OCI-M2 (cell line): ENCODE measurements at regions not wholly inside any gene's neighbourhood (a gene's known extent, or its start where the extent isn't known, plus 50 kb on each side); places are given as distances from the start of the nearest gene placed in this dataset.

Experiments
- DNase-seq: peaks from one replicate; lab custom pipeline; 2025; ENCODE audit not compliant: unreplicated experiment; lab: John Stamatoyannopoulos, UW

DNA sequence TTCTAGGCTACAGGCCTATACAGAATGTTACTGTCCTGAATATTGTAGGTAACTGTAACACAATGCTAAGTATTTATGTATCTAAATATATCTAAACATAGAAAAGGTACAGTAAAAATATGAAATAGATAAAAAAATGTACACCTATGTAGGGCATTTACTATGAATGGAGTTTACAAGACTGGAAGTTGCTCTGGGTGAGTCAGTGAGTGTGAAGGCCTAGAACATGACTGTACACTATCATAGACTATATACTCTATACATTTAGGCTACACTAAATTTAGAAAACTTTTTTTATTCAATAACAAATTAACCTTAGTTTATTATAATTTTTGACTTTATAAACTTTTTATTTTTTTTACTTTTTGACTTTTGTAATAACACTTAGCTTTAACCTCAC, 136.9 kb downstream of the DUSP10 start:
- DNase-seq: no peak

DNA sequence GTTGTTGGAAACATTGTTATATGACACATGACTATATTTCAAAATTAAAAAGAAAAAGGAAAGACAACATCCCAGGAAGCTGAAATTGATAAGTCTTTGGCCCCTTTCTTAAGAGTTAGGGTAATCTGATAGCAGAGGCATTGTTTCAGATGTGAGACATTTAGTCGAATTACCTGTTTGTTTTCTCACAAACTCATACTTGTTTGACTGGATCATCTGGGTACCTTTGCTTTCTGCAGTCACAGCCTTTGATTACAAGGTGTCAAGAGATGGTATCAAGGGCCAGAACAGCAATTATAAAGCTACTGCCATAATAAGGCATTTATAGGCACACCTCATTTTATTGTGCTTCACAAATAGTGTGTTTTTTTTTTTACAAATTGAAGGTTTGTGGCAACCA, 136.3 kb downstream of the DUSP10 start:
- DNase-seq: no peak

DNA sequence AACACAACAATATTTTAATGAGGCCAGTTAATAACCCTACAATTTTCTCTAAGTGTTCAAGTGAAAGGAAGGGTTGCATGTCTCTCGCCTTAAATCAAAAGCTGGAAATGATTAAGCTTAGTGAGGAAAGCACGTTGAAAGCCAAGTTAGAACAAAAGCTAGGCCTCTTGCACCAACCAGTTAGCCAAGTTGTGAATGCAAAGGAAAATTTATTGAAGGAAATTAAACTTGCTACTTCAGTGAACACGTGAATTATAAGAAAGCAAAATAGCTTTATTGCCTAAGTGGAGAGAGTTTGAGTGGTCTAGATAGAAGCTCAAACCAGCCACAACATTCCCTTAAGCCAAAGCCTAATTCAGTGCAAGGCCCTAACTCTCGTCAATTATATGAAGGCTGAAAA, 135.6 kb downstream of the DUSP10 start:
- no peak for DNase-seq

DNA sequence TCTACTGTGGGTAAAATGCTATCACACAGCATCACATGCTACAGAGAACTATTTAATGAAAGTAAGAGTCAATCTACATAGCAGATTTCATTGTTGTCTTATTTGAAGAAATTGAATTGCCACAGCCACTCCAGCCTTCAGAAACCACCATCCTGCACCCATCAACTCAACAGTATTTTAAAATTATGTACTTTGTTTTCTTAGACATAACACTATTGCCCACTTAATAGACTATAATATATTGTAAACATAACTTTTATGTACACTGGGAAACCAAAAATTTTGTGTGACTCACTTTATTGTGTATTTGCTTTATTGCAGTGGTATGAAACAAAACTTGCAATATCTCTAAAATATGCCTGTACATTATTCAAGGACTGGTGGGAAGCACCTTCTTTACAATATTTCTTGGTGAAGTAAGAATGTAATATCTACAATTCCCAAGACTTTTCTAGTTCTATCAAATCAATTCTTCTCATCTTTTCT, 133.0 kb downstream of the DUSP10 start:
- no peak for DNase-seq

DNA sequence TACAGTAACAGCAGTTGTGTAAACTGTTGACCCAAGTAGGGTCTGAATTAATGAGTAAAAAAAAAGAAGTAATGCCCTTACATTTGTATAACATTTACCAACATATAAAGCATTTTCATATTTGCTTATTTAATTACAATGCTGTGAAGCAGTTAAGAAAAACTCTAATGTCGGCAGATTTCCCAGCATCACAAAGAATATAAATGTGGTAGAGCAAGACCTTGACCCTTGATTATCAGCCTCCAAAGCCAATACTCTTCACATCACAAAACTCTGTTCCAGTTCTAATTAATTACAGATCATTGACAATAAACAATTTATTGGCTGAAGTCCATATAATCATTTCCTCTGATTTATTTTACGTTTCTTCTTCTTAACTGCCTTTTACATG, 130.2 kb downstream of the DUSP10 start:
- DNase-seq: no peak

DNA sequence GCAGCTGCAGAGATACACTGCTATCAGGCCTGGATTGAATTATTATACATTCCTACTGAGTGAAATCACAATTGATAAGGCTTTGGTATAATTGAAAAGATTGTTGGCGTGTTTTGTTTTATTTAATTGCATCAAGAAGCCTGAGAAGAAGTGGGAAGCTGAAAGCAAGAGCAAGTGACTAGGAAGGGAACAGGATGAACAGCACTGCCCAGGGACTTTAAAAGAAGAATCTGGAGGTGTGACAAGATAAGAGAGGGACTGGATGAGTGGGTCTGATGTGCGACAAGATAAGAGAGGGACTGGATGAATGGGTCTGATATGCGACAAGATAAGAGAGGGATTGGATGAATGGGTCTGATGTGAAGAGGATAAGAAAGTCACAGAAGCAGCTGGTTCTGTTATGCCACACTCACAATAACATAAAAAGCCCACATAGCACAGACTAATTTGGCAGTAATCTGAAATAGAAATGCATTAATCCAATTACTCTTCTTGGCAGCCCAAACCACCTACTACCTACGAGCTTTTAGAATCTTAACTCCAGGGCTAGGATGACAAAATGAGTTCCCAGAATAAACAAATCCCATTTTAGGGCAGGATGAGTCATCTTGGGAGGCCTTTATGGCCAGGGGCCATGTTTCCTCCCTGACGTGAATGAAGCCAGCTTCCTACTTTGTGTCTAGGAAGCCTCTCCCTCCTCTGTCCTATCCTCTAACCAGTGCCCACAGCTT, 129.7 kb downstream of the DUSP10 start:
- no peak for DNase-seq

DNA sequence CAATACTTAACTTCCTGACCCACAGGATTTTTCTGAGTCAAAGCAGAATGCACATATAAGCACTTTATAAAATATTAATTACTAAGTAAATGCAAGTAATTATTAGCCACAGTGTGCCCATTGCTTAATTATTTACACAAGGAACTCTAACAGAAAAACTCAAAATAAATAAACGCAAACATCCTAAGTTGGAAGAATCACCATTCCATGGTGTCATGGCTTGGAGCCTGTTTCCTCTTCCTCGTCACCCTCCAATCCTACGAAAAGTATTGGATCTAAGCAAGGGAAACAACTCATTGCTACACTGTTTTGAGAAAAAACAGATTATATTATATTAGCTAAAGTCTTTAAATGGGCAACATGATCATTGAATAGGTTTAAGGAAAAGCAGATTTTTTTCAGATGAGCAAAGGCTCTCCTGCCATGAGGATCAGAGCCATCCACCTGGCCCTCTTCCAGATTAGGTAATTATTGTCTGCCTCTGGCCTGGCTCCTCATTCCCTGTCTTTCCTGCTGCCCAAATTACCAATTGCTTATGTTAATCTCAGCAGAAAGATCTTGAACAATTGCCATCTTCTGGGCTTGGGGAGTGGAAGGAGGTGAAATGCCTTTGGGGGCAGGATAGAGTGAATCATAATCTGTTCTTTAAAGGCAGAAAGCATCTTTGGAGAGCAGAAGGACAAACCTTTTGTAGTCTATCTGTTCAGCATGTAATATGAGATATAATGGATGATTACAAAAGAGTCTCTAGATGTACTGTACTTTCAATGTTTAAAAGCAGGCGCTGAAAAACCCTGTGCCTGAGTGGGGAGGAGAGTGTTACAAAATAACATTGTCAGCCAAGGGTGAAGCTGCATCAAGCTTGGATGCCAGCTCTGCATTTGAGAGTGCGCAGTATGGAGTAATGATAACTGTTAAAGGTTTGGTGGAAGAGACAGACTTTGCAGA, 121.2 kb downstream of the DUSP10 start:
- no peak for DNase-seq

DNA sequence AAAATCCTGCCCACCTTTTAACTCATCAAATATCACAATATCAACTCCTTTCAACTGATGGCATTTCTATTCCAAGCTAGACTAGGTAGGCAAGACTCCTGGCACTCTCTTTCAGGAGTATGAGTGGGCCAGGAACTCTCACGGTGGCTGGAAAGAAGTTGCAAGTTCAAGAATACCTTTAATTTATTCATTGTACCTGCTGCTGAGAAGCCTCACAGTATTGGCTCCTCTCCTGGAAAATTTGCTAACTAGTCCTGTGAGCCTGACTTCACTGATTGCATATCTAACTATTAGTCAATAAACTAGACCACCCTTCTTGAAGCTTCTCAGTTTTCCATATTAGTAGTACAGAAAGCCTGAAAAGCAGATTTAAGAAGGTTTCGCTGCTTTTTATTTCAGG, 120.2 kb downstream of the DUSP10 start:
- DNase-seq: no peak

DNA sequence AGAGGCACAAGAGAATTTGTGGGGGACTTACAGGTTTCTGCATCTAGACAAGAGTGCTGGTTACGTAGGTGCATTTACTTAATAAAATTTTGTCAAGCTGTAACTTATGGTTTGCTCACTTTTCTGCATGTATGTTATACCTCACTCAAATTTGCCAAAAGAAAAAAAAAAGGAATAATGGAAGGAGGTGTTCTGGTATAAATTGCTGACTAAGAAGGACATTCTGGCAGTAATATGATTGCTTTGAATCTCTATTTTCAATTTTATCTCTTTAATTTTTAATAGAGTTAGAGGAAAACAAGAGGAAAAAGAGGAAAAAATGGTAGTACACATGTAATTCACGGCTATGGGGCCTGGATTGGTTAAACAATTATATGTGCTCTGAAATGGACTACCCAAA, 119.5 kb downstream of the DUSP10 start:
- no peak for DNase-seq

DNA sequence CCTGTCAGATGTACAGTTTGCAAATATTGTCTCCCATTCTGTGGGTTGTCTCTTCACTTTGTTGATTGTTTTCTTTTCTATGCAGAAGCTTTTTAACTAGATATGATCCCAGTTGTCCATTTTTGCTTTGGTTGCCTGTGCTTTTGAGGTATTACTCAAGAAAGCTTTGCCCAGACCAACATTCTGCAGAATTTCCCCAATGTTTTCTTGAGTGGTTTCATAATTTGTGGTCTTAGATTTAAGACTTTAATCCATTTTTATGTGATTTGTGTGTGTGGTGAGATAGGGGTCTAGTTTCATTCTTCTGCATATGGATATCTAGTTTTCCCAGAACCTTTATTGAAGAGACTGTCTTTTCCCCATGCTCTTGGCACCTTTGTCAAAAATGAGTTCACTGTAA, 116.9 kb downstream of the DUSP10 start:
- DNase-seq: no peak

DNA sequence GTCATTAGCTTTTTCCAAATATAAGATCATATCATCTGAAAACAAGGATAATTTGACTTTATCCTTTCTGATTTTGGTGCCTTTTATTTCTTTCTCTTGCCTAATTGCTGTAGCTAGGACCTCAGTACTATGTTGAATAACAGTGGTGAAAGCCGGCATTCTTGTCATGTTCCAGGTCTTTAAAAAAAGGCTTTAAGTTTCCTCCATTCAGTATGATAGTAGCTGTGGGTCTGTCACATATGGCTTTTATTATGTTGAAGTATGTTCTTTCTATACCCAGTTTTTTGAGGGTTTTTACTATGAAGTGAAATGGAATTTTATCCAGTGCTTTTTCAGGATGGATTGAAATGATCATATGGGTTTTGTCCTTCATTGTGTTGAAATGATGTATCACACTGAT, 115.8 kb downstream of the DUSP10 start:
- no peak for DNase-seq

DNA sequence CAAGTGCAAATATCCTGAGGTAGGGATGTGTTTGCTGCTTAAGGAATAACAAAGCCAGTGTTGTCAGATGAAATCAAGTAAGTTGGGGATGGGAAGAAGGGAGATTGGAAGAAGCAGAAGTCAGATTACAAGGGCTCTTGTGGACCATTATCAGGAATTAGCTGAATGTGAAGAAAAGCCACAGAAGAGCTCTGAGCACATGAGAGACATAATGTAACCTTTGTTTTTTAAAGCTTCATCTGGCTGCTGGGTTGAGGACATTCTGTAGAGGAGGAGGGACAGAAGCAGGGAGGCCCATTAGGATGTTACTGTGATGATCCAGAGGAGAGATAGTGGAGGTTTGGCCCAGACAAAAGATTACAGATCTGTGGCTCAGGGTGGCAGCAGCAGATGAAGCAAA, 111.7 kb downstream of the DUSP10 start:
- no peak for DNase-seq

DNA sequence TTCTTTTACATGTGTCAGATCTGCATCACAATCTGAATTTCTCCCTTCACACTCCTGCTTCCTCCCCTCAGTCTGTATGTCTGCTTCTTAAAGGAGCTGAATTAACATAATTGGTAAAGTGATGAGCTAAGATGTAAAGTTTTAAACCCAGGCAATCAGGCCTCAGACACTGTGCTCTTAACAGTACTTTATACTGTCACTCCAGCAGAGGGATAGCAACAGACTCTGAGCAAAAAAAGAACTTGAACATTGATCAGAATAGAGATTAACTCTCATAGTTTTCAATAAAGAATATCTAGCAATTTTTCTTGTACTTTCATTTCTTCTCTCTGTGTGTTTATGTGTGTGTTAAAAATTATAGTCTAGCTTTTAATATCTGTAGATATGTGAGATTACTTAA, 110.3 kb downstream of the DUSP10 start:
- no peak for DNase-seq

DNA sequence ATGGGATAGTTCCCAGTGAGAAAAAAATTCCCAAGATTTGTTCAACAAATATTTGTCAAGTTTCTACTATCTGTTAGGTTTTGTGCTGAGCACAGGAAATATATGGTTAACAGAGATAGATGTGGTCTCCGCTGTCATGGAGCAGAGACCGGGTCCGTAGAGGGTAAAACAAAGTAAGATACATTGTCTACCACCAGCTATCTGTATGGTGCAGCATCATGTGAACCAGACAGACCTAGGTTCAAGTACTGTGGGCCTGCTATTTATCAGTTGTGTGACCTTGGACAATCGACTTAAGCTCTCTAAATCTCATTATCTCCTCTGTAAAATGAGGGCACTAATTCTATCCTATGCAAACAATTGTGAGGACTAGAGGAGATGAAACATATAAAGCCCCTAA, 109.8 kb downstream of the DUSP10 start:
- DNase-seq: peak; percentile 76

DNA sequence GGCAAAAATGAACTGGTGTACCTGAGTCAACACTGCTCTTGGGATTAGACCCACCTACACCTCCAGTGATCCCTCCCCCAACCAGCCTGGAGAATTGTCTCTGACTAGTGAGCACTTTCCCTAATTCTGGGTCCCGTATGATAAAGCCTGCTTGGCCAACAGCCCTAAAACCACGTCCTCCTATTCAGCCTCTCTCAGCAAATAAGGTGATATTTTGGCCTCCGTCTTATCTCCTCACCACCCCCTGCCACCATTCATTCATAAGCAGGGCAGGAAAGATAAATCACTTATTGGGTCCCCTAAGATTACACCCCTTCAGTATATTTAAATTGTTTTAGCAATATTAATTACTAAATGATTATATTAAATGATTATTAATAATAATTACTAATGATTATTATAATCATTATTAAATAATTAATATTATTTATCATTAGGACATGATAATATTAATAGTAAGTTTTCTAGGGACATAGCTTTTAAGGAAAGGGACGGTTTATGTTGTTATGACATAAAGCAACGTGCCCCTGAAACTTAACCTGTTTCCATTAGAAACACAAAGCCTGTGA, 108.0 kb downstream of the DUSP10 start:
- no peak for DNase-seq

DNA sequence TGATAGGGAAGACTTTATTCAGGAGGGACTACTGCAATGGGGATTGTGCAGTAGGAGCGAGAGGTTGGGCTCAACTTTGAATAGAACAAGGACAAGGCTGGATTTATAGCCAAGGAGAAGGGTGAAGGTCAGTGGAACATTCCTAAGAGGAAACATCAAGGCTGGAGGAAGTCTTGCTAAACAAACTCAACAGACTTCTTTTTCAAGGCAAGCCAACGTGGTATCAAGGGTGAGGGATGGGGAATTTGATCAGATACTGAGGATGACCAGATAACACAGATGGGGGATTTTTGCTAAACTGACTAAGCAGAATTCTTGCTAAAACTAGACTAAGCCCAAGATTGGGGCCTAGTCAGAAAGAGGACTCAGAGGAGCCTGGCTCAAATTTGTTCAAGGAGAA, 107.3 kb downstream of the DUSP10 start:
- DNase-seq: no peak

DNA sequence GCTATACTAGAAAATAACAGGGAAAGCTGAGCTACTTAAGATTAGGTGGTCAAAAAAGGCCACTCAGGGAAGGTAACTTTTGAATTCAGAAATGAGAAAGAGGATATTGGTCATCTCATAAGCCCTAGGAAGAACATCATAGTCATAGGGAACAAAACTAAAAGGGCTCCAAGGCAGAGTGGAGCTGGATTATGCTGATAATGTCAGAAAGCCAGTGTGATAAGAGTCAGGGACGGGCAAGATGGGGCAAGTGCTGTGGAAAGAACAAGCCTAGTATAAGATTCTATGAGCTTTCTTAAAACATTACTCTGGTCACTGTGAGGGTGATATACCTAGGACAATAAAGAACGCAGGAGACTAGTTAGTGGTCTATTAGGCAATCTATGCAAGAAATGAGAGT, 106.6 kb downstream of the DUSP10 start:
- no peak for DNase-seq

DNA sequence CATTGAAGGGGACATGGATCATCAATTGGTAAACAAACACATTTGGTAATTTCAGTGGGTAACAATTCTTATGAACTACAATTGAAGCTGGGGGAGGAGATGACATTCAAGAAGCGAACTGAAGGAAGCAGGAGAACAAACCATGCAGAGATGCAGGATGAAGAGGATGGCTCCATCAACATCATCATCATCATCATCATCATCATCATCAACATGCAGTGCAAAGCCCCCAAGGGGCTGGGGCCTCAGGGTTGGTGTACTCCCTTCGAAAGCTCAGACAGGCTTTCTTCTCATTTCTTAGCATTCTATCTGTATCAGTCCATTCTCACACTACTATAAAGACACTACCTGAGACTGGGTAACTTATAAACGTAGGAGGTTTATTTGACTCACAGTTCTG, 105.8 kb downstream of the DUSP10 start:
- no peak for DNase-seq

DNA sequence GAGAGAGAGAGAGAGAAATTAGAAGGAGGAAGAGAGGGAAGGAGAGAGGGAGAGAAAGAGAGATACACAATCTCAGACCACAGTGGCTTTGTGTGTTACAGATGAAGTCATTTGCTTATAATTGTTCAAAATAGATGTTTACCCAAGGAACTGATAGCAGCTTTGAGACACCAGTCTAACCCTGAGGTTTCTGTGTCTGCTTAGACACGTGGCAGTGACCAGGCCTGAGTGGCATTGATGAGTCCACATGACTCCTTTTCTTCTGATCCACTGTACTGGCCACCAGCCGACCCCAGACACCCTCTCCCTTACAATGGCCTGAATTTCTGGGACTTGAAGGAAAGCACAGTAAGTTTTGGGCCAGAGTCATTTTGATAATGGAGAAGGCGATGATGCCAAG, 104.9 kb downstream of the DUSP10 start:
- DNase-seq: no peak

DNA sequence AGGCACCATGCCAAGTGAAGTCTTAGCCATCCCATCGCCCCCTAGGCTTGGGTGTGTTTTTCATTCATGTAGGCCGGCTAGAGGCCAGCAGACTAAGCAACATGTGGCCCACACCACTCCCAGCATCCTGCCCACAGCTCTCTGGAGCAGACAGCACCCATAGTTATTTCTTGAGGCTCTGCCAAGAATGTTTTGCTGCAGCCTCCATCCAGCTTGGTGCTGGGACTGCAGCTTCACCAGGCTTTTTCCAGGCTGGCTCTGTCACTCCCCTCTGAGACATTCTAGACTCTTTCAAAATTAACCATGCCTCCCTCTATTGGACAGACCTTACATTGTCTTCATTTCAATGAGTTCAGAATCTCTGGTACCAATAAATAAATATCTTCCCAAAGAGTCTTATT, 104.2 kb downstream of the DUSP10 start:
- no peak for DNase-seq

DNA sequence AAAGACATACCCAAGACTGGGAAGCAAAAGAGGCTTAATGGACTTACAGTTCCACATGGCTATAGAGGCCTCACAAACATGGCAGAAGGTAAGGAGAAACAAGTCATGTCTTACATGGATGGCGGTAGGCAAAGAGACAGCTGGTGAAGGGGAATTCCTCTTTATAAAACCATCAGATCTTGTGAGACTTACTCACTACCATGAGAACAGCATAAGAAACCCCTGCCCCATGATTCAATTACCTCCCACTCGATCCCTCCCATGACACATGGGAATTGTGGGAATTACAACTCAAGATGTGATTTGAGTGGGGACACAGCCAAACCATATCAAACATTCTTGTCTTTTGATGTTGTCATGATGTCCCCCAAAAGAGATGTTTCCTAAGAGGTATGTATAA, 103.3 kb downstream of the DUSP10 start:
- DNase-seq: no peak

DNA sequence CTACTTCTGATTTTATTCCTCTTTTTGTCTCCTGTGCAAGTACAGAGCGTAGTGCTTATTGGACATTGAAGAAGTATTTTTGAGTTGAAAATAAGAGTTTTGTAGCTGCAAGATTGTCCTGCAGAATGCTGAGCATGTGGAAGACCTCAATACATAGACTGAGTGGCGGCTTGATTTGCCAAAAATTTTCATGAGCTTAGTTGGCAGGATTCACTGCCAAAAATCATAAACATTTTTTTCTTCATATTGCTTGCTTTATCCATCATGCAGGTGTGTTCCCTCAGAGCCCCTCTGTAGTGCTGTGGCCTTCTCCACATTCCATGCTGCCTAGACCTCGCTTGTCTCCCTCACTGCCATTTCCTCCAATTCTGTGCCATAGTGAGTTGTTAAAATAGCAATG, 100.1 kb downstream of the DUSP10 start:
- DNase-seq: no peak
